ENCODE measurements at regions not wholly inside any gene's neighbourhood (a gene's known extent, or its start where the extent isn't known, plus 50 kb on each side); places are given as distances from the start of the nearest gene placed in this dataset.

- FAIRE-seq (no peak), DNase-seq (ENCODE audit: low spot score) (no peak)
Measured at GRCh38 chr19:31223740-31224534, 125.3 kb downstream of the TSHZ3 start.

- no peak for DNase-seq (ENCODE audit: low spot score)
- no peak for FAIRE-seq
Measured at GRCh38 chr19:31220540-31220939, 128.7 kb downstream of the TSHZ3 start.

- peak; percentile 60 for FAIRE-seq
Measured at GRCh38 chr19:31214997-31215396, 134.2 kb downstream of the TSHZ3 start.

GRCh38 chr19:31214086-31214485, 135.2 kb downstream of the TSHZ3 start:
- peak; percentile 97 for FAIRE-seq
- peak; percentile 97 for DNase-seq (ENCODE audit: low spot score)

More at GRCh38 chr19:31214997-31215396, 134.2 kb downstream of the TSHZ3 start:
- DNase-seq (ENCODE audit: low spot score), result peak; percentile 27

GRCh38 chr19:31211088-31211487, 138.1 kb downstream of the TSHZ3 start:
- no peak for FAIRE-seq

GRCh38 chr19:31205887-31206518, 143.2 kb downstream of the TSHZ3 start:
- no peak for FAIRE-seq
- DNase-seq (ENCODE audit: low spot score), result no peak

More at GRCh38 chr19:31211088-31211487, 138.1 kb downstream of the TSHZ3 start:
- DNase-seq (ENCODE audit: low spot score), result no peak

- DNase-seq (ENCODE audit: low spot score) (no peak), FAIRE-seq (no peak)
Measured at GRCh38 chr19:31204115-31204514, 145.1 kb downstream of the TSHZ3 start.

- DNase-seq (ENCODE audit: low spot score), result no peak
Measured at GRCh38 chr19:31185261-31185660, 164.0 kb downstream of the TSHZ3 start.

GRCh38 chr19:31181535-31181934, 167.7 kb downstream of the TSHZ3 start:
- FAIRE-seq (no peak), DNase-seq (ENCODE audit: low spot score) (no peak)

More at GRCh38 chr19:31185261-31185660, 164.0 kb downstream of the TSHZ3 start:
- FAIRE-seq, result no peak

- FAIRE-seq (no peak), DNase-seq (ENCODE audit: low spot score) (no peak)
Measured at GRCh38 chr19:31180907-31181306, 168.3 kb downstream of the TSHZ3 start.

- FAIRE-seq (no peak), DNase-seq (ENCODE audit: low spot score) (no peak)
Measured at GRCh38 chr19:31179471-31179852, 169.8 kb downstream of the TSHZ3 start.

- no peak for FAIRE-seq
- no peak for DNase-seq (ENCODE audit: low spot score)
Measured at GRCh38 chr19:31178833-31179470, 170.3 kb downstream of the TSHZ3 start.

GRCh38 chr19:31177246-31177645, 172.0 kb downstream of the TSHZ3 start:
- no peak for DNase-seq (ENCODE audit: low spot score)
- no peak for FAIRE-seq

- DNase-seq (ENCODE audit: low spot score) (no peak), FAIRE-seq (no peak)
Measured at GRCh38 chr19:31175564-31176348, 173.5 kb downstream of the TSHZ3 start.

GRCh38 chr19:31174948-31175347, 174.3 kb downstream of the TSHZ3 start:
- no peak for DNase-seq (ENCODE audit: low spot score)
- FAIRE-seq, result no peak

GRCh38 chr19:31173991-31174390, 175.2 kb downstream of the TSHZ3 start:
- no peak for FAIRE-seq
- no peak for DNase-seq (ENCODE audit: low spot score)

GRCh38 chr19:31171936-31172335, 177.3 kb downstream of the TSHZ3 start:
- FAIRE-seq, result no peak
- DNase-seq (ENCODE audit: low spot score), result no peak

- FAIRE-seq (no peak), DNase-seq (ENCODE audit: low spot score) (no peak)
Measured at GRCh38 chr19:31170046-31170445, 179.2 kb downstream of the TSHZ3 start.

GRCh38 chr19:31168106-31168625, 181.1 kb downstream of the TSHZ3 start:
- FAIRE-seq (no peak), DNase-seq (ENCODE audit: low spot score) (no peak)

- no peak for DNase-seq (ENCODE audit: low spot score)
- no peak for FAIRE-seq
Measured at GRCh38 chr19:31167690-31168089, 181.5 kb downstream of the TSHZ3 start.

- DNase-seq (ENCODE audit: low spot score), result no peak
- FAIRE-seq, result no peak
Measured at GRCh38 chr19:31166206-31166605, 183.0 kb downstream of the TSHZ3 start.

All from RCC 7860 (cell line).